SK-N-SH (cell line): ENCODE measurements at regions not wholly inside any gene's neighbourhood (a gene's known extent, or its start where the extent isn't known, plus 50 kb on each side); places are given as distances from the start of the nearest gene placed in this dataset.

Source experiments
- CTCF ChIA-PET: fragments of 300-600, 350-600 bp; formaldehyde crosslinking; extraction: SDS; loops from one replicate; lab custom pipeline; 2021; lab: Yijun Ruan, JAX
- POLR2A ChIA-PET: fragments of 350-600 bp; sonication (Branson Sonifier 250); formaldehyde crosslinking; extraction: SDS; loops from one replicate; lab custom pipeline; 2020; ENCODE audit warnings: antibody characterized with exemption, inconsistent platforms; lab: Yijun Ruan, JAX
- DNase-seq: peaks from one replicate; pipeline ENCODE4 v3.0.0; 2012
- H2AFZ ChIP-seq: fragments of 200-600 bp; sonication (generic); 2 replicates; pipeline ENCODE4 v1.8.1; 2016; ENCODE audit warnings: antibody characterized with exemption, mild to moderate bottlenecking, low read depth
- H3F3A ChIP-seq: fragments of 200-600 bp; sonication (generic); replicated peaks from 2 replicates; pipeline ENCODE3; 2016; ENCODE audit warnings: antibody characterized with exemption, mild to moderate bottlenecking; ENCODE audit not compliant: insufficient read depth
- H3K27ac ChIP-seq, 2 experiments: fragments of 200-500 bp in 1 of 2; fragments of 200-600 bp in 1 of 2; sonication (Bioruptor generic) in 1 of 2; sonication (generic), shearing (Covaris generic) in 1 of 2; 2 replicates each; pipeline versions ENCODE4 v1.5.1 to v1.6.1; 2014 to 2016; ENCODE audit warnings: low read depth in 2 of 2, inconsistent platforms in 1 of 2, low read length in 1 of 2, mild to moderate bottlenecking in 1 of 2, mixed read lengths in 1 of 2
- H3K27me3 ChIP-seq: fragments of 200-600 bp; sonication (generic), shearing (Covaris generic); 2 replicates; pipeline ENCODE4 v1.6.1; 2016; ENCODE audit warnings: mixed run types; ENCODE audit not compliant: insufficient read depth
- H3K36me3 ChIP-seq, 2 experiments: fragments of 200-500 bp in 1 of 2; fragments of 200-600 bp in 1 of 2; sonication (Bioruptor generic) in 1 of 2; sonication (generic) in 1 of 2; replicated peaks in 1 of 2; 2 replicates each; pipeline versions ENCODE3 to v1.5.1; 2014 to 2016; ENCODE audit warnings: low read length in 1 of 2, mild to moderate bottlenecking in 1 of 2; ENCODE audit not compliant: insufficient read depth in 2 of 2, control insufficient read depth in 1 of 2
- H3K4me1 ChIP-seq, 2 experiments: fragments of 200-500 bp in 1 of 2; fragments of 200-600 bp in 1 of 2; sonication (Bioruptor generic) in 1 of 2; sonication (generic), shearing (Covaris generic) in 1 of 2; 2 replicates each; pipeline versions ENCODE4 v1.5.1 to v1.6.1; 2014 to 2016; ENCODE audit warnings: low read depth in 1 of 2, low read length in 1 of 2, mixed run types in 1 of 2; ENCODE audit not compliant: insufficient read depth in 2 of 2, control insufficient read depth in 1 of 2
- H3K4me2 ChIP-seq: fragments of 200-600 bp; sonication (generic), shearing (Covaris generic); 2 replicates; pipeline ENCODE4 v1.6.1; 2017; ENCODE audit warnings: mixed run types
- H3K4me3 ChIP-seq, 2 experiments: fragments of 200-500 bp in 1 of 2; fragments of 200-600 bp in 1 of 2; sonication (Bioruptor generic) in 1 of 2; sonication (generic), shearing (Covaris generic) in 1 of 2; 2 replicates each; pipeline versions ENCODE4 v1.5.1 to v1.8.1; 2014 to 2016; ENCODE audit warnings: low read depth in 2 of 2, inconsistent platforms in 1 of 2, low read length in 1 of 2, mild to moderate bottlenecking in 1 of 2, mixed read lengths in 1 of 2, moderate library complexity in 1 of 2
- H3K79me2 ChIP-seq: fragments of 200-600 bp; sonication (generic); 2 replicates; pipeline ENCODE4 v1.8.1; 2017; ENCODE audit warnings: mild to moderate bottlenecking; ENCODE audit not compliant: insufficient read depth
- H3K9ac ChIP-seq: fragments of 200-600 bp; sonication (generic); 2 replicates; pipeline ENCODE4 v1.6.1; 2017; ENCODE audit warnings: mixed run types
- H3K9me2 ChIP-seq: fragments of 200-600 bp; sonication (generic); 2 replicates; pipeline ENCODE4 v1.6.1; 2017; ENCODE audit warnings: mixed run types
- H3K9me3 ChIP-seq: fragments of 200-600 bp; sonication (generic); 2 replicates; pipeline ENCODE4 v1.6.1; 2017; ENCODE audit warnings: mixed run types, mild to moderate bottlenecking, moderate library complexity
- H4K20me1 ChIP-seq: fragments of 200-600 bp; sonication (generic); 2 replicates; pipeline ENCODE4 v1.6.1; 2017; ENCODE audit warnings: mild to moderate bottlenecking, mixed run types; ENCODE audit not compliant: insufficient read depth
- CHD2 ChIP-seq: fragments of 150-350 bp; IDR thresholded peaks from 2 replicates; pipeline ENCODE4 v1.6.1; 2018; ENCODE audit warnings: low read length; ENCODE audit not compliant: partially characterized antibody
- ELF1 ChIP-seq: IDR thresholded peaks from 2 replicates; pipeline ENCODE4 v1.4.0; 2012
- EP300 ChIP-seq, 2 experiments: IDR thresholded peaks; 2 replicates each; pipeline versions ENCODE4 v1.4.0 to v1.6.1; 2012; ENCODE audit warnings: borderline replicate concordance in 1 of 2, low read depth in 1 of 2, low read length in 1 of 2
- EZH2phosphoT487 ChIP-seq: fragments of 200-600 bp; sonication (generic); IDR thresholded peaks from 2 replicates; pipeline ENCODE4 v1.6.1; 2017; ENCODE audit warnings: low read depth, mixed run types, mild to moderate bottlenecking, antibody characterized with exemption, moderate library complexity, borderline replicate concordance
- FOSL2 ChIP-seq: IDR thresholded peaks from 2 replicates; pipeline ENCODE4 v1.4.0; 2012; ENCODE audit warnings: low read depth, mild to moderate bottlenecking, moderate library complexity, borderline replicate concordance
- GABPA ChIP-seq: IDR thresholded peaks from 2 replicates; pipeline ENCODE4 v1.4.0; 2012; ENCODE audit warnings: low read depth, mild to moderate bottlenecking
- GATA2 ChIP-seq: sonication (generic); formaldehyde crosslinking; IDR thresholded peaks from 2 replicates; pipeline ENCODE4 v1.5.0; 2020; ENCODE audit warnings: mild to moderate bottlenecking, missing genetic modification reagents
- MEF2A ChIP-seq: IDR thresholded peaks from 2 replicates; pipeline ENCODE4 v1.4.0; 2012; ENCODE audit warnings: low read depth, borderline replicate concordance
- MXI1 ChIP-seq: IDR thresholded peaks from 2 replicates; pipeline ENCODE4 v1.6.1; 2012; ENCODE audit warnings: mild to moderate bottlenecking, low read depth, low read length, improper control_type of control experiment
- NFIC ChIP-seq: IDR thresholded peaks from 2 replicates; pipeline ENCODE4 v1.4.0; 2012; ENCODE audit warnings: borderline replicate concordance
- POLR2AphosphoS5 ChIP-seq: IDR thresholded peaks from 2 replicates; pipeline ENCODE4 v1.6.1; 2012; ENCODE audit warnings: low read depth, low read length
- RCOR1 ChIP-seq: fragments of 150-350 bp; IDR thresholded peaks from 2 replicates; pipeline ENCODE4 v1.6.1; 2017; ENCODE audit warnings: antibody characterized with exemption, low read length
- RXRA ChIP-seq: IDR thresholded peaks from 2 replicates; pipeline ENCODE4 v1.4.0; 2012; ENCODE audit warnings: low read depth, mild to moderate bottlenecking, borderline replicate concordance
- SIN3A ChIP-seq: IDR thresholded peaks from 2 replicates; pipeline ENCODE4 v1.6.1; 2012; ENCODE audit warnings: low read depth, mild to moderate bottlenecking, low read length, moderate library complexity, borderline replicate concordance
- SMC3 ChIP-seq: IDR thresholded peaks from 2 replicates; pipeline ENCODE4 v1.6.1; 2012; ENCODE audit warnings: low read depth, low read length, improper control_type of control experiment
- TAF1 ChIP-seq: IDR thresholded peaks from 2 replicates; pipeline ENCODE4 v1.6.1; 2012; ENCODE audit warnings: low read depth, mild to moderate bottlenecking, low read length, moderate library complexity, borderline replicate concordance
- TCF12 ChIP-seq: IDR thresholded peaks from 2 replicates; pipeline ENCODE4 v1.4.0; 2012
- TEAD4 ChIP-seq: IDR thresholded peaks from 2 replicates; pipeline ENCODE4 v1.4.0; 2012; ENCODE audit warnings: mild to moderate bottlenecking, borderline replicate concordance; ENCODE audit not compliant: insufficient read depth
- WGBS: methylation state at CpG from one replicate; pipeline ENCODE4 v1.1.6; 2017; ENCODE audit warnings: low lambda C conversion rate; 5-methylcytosine and 5-hydroxymethylcytosine counted together
- TF ChIP-seq, protein P1 (sequence below): IDR thresholded peaks from 2 replicates; pipeline ENCODE4 v1.4.0; 2012; ENCODE audit warnings: low read depth
- TF ChIP-seq, protein P2 (sequence below): IDR thresholded peaks from 2 replicates; pipeline ENCODE4 v1.4.0; 2012; ENCODE audit warnings: low read depth, borderline replicate concordance
- TF ChIP-seq, protein P3 (sequence below): IDR thresholded peaks from 2 replicates; pipeline ENCODE4; 2012
- TF ChIP-seq, protein P4 (sequence below): IDR thresholded peaks from 2 replicates; pipeline ENCODE4 v1.4.0; 2012; ENCODE audit warnings: low read depth, borderline replicate concordance
- TF ChIP-seq, protein P5 (sequence below): fragments of 150-350 bp; IDR thresholded peaks from 2 replicates; pipeline ENCODE4 v1.6.1; 2017; ENCODE audit warnings: antibody characterized with exemption, low read length, low read depth, borderline replicate concordance

DNA sequence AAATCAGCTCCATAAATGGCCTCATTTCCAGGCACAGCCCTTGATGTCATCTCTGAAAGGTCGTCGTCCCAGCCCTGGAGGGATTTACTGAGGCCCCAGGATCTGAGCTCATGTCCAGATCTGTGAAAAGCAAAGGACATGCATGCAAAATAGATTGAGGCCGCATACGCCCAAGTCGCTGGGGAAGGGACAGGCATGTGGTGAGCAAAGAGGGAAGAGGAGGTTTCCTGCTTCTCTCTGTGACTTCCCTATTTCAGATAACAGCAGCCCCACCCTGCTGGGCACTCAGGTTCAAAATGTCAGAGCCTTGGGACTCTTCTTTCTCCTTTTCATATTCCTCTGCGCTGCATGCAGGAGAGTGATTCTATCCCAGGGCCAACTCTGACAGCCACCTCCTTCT lies 197.2 kb downstream of the ADSS2 start:
- CTCF ChIA-PET: interaction anchor here (3.2 kb wide), 1 partner anchor 911 kb away, joined by 7 read pairs; no protein-coding TSS in a partner anchor

DNA sequence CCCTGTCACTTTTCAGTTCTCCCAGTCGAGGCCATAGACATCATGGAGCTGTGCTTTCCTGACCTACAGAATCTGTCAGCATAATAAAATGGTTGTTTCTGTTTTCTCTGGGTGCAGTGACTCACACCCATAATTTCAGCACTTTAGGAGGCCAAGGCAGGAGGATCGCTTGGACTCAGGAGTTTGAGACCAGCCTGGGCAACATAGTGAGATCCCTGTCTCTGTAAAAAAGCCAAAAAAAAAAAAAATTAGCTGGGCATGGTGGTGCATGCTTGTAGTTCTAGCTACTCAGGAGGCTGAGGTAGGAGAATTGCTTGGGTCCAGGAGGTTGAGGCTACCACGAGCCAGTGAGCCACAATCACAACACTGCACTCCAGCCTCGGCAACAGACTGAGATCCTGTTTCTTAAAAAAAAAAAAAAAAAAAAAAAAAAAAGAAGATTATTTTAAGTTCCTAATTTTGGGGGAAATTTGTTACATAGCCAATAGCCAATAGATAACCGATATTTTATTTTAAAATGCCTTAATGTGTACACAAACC lies 196.2 kb downstream of the ADSS2 start:
- H3K9ac ChIP-seq: no peak overlapping the region
- H3K4me1 ChIP-seq: peaks cover 0 to 5% of the 10 kb centered on the region in 2 experiments; a peak in 1 of 4 replicates
- no peak overlapping the region for H2AFZ ChIP-seq
- H3K27ac ChIP-seq: no peak overlapping the region; a peak in 2 of 4 replicates
- no peak overlapping the region for H3K4me2 ChIP-seq
- 96% methylated on average over 5 of the region's 5 CpGs for WGBS
- H4K20me1 ChIP-seq: no peaks in the 10 kb centered on the region
- H3K4me3 ChIP-seq: no peak overlapping the region
- H3K79me2 ChIP-seq: no peaks in the 10 kb centered on the region
- H3K9me2 ChIP-seq: no peaks in the 10 kb centered on the region
- H3F3A ChIP-seq: no peaks in the 10 kb centered on the region
- H3K9me3 ChIP-seq: no peaks in the 10 kb centered on the region
- no peak for DNase-seq
- H3K27me3 ChIP-seq: no peaks in the 10 kb centered on the region
- ChIA-PET POLR2A (no interaction called here), CTCF (interaction anchor here (0.8 to 3.2 kb wide), 2 partner anchors 535 to 912 kb away, joined by 3 to 7 read pairs; no protein-coding TSS in a partner anchor)
- H3K36me3 ChIP-seq: no peaks in the 10 kb centered on the region
- TF ChIP-seq CHD2 (no peak), MXI1 (no peak), TAF1 (no peak), TCF12 (no peak), RXRA (no peak), EZH2phosphoT487 (no peak), GABPA (no peak), NFIC (no peak), SMC3 (no peak)
- TF ChIP-seq, protein P1, sequence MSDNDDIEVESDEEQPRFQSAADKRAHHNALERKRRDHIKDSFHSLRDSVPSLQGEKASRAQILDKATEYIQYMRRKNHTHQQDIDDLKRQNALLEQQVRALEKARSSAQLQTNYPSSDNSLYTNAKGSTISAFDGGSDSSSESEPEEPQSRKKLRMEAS: no peak
- TF ChIP-seq, protein P2, sequence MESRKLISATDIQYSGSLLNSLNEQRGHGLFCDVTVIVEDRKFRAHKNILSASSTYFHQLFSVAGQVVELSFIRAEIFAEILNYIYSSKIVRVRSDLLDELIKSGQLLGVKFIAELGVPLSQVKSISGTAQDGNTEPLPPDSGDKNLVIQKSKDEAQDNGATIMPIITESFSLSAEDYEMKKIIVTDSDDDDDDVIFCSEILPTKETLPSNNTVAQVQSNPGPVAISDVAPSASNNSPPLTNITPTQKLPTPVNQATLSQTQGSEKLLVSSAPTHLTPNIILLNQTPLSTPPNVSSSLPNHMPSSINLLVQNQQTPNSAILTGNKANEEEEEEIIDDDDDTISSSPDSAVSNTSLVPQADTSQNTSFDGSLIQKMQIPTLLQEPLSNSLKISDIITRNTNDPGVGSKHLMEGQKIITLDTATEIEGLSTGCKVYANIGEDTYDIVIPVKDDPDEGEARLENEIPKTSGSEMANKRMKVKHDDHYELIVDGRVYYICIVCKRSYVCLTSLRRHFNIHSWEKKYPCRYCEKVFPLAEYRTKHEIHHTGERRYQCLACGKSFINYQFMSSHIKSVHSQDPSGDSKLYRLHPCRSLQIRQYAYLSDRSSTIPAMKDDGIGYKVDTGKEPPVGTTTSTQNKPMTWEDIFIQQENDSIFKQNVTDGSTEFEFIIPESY: no peak
- TF ChIP-seq, protein P3, sequence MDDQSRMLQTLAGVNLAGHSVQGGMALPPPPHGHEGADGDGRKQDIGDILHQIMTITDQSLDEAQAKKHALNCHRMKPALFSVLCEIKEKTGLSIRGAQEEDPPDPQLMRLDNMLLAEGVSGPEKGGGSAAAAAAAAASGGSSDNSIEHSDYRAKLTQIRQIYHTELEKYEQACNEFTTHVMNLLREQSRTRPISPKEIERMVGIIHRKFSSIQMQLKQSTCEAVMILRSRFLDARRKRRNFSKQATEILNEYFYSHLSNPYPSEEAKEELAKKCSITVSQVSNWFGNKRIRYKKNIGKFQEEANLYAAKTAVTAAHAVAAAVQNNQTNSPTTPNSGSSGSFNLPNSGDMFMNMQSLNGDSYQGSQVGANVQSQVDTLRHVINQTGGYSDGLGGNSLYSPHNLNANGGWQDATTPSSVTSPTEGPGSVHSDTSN: no peak
- TF ChIP-seq, protein P4, sequence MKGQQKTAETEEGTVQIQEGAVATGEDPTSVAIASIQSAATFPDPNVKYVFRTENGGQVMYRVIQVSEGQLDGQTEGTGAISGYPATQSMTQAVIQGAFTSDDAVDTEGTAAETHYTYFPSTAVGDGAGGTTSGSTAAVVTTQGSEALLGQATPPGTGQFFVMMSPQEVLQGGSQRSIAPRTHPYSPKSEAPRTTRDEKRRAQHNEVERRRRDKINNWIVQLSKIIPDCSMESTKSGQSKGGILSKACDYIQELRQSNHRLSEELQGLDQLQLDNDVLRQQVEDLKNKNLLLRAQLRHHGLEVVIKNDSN: no peak

More for the DNA sequence above, 197.2 kb downstream of the ADSS2 start:
- H3K79me2 ChIP-seq: no peaks in the 10 kb centered on the region
- H3K4me1 ChIP-seq: peaks cover 0 to 5% of the 10 kb centered on the region in 2 experiments; a peak in 1 of 4 replicates
- H3F3A ChIP-seq: no peaks in the 10 kb centered on the region
- POLR2A ChIA-PET: no interaction called here
- H3K4me3 ChIP-seq: no peak overlapping the region
- H3K4me2 ChIP-seq: no peak overlapping the region
- H2AFZ ChIP-seq: no peak overlapping the region
- WGBS: 100% methylated on average over 6 of the region's 6 CpGs
- H3K36me3 ChIP-seq: no peaks in the 10 kb centered on the region
- no peak for TF ChIP-seq FOSL2
- TF ChIP-seq SIN3A: no peak
- TF ChIP-seq, protein P5, sequence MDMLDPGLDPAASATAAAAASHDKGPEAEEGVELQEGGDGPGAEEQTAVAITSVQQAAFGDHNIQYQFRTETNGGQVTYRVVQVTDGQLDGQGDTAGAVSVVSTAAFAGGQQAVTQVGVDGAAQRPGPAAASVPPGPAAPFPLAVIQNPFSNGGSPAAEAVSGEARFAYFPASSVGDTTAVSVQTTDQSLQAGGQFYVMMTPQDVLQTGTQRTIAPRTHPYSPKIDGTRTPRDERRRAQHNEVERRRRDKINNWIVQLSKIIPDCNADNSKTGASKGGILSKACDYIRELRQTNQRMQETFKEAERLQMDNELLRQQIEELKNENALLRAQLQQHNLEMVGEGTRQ: no peak
- TF ChIP-seq POLR2AphosphoS5: no peak
- no peak for TF ChIP-seq EP300 (IDR thresholded peaks at IDR 0.05; ENCODE audit: borderline replicate concordance in 1 of 2, low read depth in 1 of 2, low read length in 1 of 2)
- no peak for TF ChIP-seq RCOR1
- TF ChIP-seq, protein P2: no peak
- no peak for TF ChIP-seq ELF1
- no peak for TF ChIP-seq GATA2 (CRISPR knock-in tag)
- no peak for TF ChIP-seq TEAD4
- TF ChIP-seq TCF12: no peak
- TF ChIP-seq NFIC: no peak
- no peak for TF ChIP-seq MEF2A
- no peak overlapping the region for H3K9ac ChIP-seq
- H3K9me2 ChIP-seq: no peaks in the 10 kb centered on the region
- DNase-seq: no peak
- H3K27me3 ChIP-seq: no peaks in the 10 kb centered on the region
- no peak overlapping the region for H3K27ac ChIP-seq
- no peaks in the 10 kb centered on the region for H3K9me3 ChIP-seq
- no peaks in the 10 kb centered on the region for H4K20me1 ChIP-seq
